ENCODE measurements at regions not wholly inside any gene's neighbourhood (a gene's known extent, or its start where the extent isn't known, plus 50 kb on each side); places are given as distances from the start of the nearest gene placed in this dataset.

- H3K4me3 ChIP-seq (ENCODE audit: low read length), result no peak overlapping the region
- no peak for TF ChIP-seq CTCF (conservative IDR thresholded peaks at IDR 0.05; ENCODE audit: low read length)
- no peak for DNase-seq (ENCODE audit: low read depth)
Measured at GRCh38 chr1:232566093-232566492, 63.8 kb downstream of the SIPA1L2 start.

DNA sequence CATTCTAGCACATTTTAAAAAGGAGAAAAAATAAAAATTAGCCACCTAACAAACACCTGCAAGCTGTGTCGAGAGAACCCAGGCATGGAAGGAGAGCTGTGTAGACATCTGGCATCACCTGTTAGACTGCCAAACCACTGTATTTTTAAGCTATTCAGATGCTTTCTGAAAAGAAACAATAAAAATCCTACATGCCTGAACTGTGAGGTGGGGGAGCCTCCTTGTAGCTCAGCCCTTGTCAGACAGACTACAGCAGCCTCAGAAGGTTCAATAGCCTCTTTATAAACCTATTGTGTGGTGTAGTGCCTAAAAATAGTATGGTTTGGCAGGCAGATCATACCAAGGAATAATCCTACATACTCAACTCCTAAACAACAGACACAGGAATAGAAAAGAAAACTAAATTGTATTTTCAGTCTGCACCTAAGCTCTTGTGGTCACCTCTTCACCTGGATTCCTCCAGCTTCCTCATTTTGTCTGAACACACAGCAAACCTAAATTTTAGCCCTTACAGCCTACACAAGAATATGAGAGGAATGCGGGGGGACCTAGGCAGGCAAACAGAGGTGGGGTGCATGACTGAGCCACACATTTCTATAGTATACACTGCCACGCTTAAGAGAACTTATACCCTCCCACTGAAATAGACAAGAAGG, 67.0 kb downstream of the SIPA1L2 start:
- no peak for DNase-seq (ENCODE audit: low read depth)
- H3K4me3 ChIP-seq (ENCODE audit: low read length), result no peak overlapping the region
- TF ChIP-seq CTCF (conservative IDR thresholded peaks at IDR 0.05; ENCODE audit: low read length), result no peak

GRCh38 chr1:232561381-232561780, 68.6 kb downstream of the SIPA1L2 start:
- TF ChIP-seq CTCF (conservative IDR thresholded peaks at IDR 0.05; ENCODE audit: low read length), result no peak
- no peak for DNase-seq (ENCODE audit: low read depth)
- no peak overlapping the region for H3K4me3 ChIP-seq (ENCODE audit: low read length)

GRCh38 chr1:232560940-232561339, 69.0 kb downstream of the SIPA1L2 start:
- no peak for DNase-seq (ENCODE audit: low read depth)
- no peak for TF ChIP-seq CTCF (conservative IDR thresholded peaks at IDR 0.05; ENCODE audit: low read length)
- no peak overlapping the region for H3K4me3 ChIP-seq (ENCODE audit: low read length)

- H3K4me3 ChIP-seq (ENCODE audit: low read length), result no peak overlapping the region
- no peak for TF ChIP-seq CTCF (conservative IDR thresholded peaks at IDR 0.05; ENCODE audit: low read length)
- DNase-seq (ENCODE audit: low read depth), result no peak
Measured at GRCh38 chr1:232558954-232559353, 71.0 kb downstream of the SIPA1L2 start.

DNA sequence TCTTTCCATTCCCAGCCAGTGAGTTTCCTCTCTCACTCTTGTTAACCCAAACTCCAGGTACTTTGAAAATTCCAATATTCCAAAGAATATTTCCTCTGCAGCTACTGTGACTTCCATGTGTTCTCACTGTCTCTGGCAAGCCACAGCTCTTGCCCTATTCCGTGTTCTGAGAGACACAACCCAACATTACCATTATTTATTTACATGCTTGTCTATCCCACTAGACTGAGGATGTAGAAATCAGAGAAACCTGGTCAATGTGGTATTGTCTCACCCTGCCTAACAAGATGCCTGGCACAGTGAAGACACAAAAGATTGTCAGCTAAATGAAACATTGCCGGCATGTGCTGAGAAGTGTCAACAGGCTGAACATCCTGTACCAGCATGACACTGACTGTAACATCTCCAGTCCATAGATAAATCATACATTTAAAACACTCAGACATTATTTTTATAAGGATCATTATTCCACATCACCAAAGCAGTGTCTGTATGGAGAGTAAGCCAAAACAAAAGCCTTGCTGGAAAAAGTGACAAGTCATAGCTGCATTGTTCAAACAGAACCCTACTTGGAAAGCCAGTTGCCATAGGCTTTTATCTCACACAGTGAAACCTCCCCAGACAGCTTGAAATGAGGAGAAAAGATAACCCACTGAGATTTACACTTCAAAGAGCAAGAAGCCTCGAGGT, 72.3 kb downstream of the SIPA1L2 start:
- TF ChIP-seq CTCF (conservative IDR thresholded peaks at IDR 0.05; ENCODE audit: low read length), result no peak
- no peak overlapping the region for H3K4me3 ChIP-seq (ENCODE audit: low read length)
- no peak for DNase-seq (ENCODE audit: low read depth)

DNA sequence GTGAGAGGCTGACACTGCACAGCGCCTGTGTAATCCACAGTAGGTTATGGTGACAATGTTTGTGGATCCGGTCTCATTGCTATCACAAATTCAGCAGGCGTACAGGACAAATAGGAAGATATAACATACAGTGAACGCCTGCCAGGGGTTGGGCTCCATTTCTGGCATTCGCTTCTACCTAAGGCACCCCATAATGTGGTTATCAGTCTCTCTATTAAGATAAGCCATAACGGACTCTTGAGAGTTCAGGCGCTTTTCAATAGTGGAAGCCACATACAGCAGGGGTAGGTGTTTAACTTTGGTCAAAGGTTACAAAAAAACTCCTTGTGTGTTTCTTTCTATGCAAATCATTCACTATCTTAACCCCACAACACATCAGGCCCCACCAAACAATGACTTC, 72.8 kb downstream of the SIPA1L2 start:
- DNase-seq (ENCODE audit: low read depth), result no peak
- no peak overlapping the region for H3K4me3 ChIP-seq (ENCODE audit: low read length)
- no peak for TF ChIP-seq CTCF (conservative IDR thresholded peaks at IDR 0.05; ENCODE audit: low read length)
